ENCODE measurements at regions not wholly inside any gene's neighbourhood (a gene's known extent, or its start where the extent isn't known, plus 50 kb on each side); places are given as distances from the start of the nearest gene placed in this dataset.
A peak's percentile ranks its signal among the peaks of the same experiment; 100 is the strongest.

DNA sequence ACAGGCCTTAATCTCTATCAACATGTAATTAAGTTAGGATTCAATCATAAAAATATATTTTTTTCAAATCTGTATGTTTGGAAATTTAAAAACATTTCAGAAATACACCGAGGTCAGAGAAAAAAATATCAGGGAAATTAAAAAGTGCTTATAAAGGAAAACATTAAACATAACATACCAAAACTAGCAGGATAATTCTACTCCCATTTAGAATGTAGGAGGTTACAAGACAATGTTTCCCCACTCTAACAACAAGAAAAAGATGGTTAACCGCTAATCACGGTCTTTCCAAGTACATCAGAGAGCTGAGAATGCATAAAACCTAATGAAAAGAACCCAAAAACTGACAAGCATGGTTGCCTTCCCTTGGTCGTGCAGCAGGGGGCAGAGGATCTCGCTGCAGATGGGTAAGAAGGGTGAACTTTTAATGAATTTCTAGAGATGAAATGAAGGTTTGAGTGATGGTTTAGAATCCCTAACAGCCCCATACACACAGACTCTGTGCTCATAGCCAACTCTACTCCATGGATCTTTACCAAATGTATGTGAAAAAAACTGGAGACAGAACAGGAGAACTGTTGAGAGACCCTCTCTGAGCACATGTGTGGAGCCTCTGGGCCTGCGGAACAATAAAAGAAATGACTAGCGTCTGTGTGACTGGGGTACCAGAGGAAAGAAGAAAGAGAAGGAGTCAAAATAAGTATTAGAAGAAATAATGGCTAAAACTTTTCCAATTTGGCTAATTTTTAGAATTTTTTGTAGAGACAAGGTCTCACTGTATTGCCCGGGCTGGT lies 51.3 kb upstream of the LSM14A start:
- DNase-seq: peak; percentile 82

Measured in activated effector memory CD4-positive, alpha-beta T cell treated with anti-CD3 and anti-CD28 coated beads, Interleukin-2, amount 50 U/mL, for 16 hours (primary cell).